ENCODE measurements at regions not wholly inside any gene's neighbourhood (a gene's known extent, or its start where the extent isn't known, plus 50 kb on each side); places are given as distances from the start of the nearest gene placed in this dataset.

- TF ChIP-seq CTCF (IDR thresholded peaks at IDR 0.05; ENCODE audit: low read depth, low read length): no peak
- DNase-seq (ENCODE audit: extremely low read depth, low read depth): no peak
These were observed 62.3 kb downstream of the UTRN start for GRCh38 chr6:144347448-144347759.

- no peak for TF ChIP-seq CTCF (IDR thresholded peaks at IDR 0.05; ENCODE audit: low read depth, low read length)
- no peak for DNase-seq (ENCODE audit: extremely low read depth, low read depth)
These were observed 62.8 kb downstream of the UTRN start for GRCh38 chr6:144347933-144348332.

- no peak for DNase-seq (ENCODE audit: extremely low read depth, low read depth)
- TF ChIP-seq CTCF (IDR thresholded peaks at IDR 0.05; ENCODE audit: low read depth, low read length): no peak
These were observed 64.8 kb downstream of the UTRN start for GRCh38 chr6:144349690-144350527.

GRCh38 chr6:144350528-144350880 lies 65.4 kb downstream of the UTRN start:
- no peak for DNase-seq (ENCODE audit: extremely low read depth, low read depth)
- TF ChIP-seq CTCF (IDR thresholded peaks at IDR 0.05; ENCODE audit: low read depth, low read length): no peak

- no peak for TF ChIP-seq CTCF (IDR thresholded peaks at IDR 0.05; ENCODE audit: low read depth, low read length)
- no peak for DNase-seq (ENCODE audit: extremely low read depth, low read depth)
These were observed 66.4 kb downstream of the UTRN start for GRCh38 chr6:144351379-144352127.

GRCh38 chr6:144352331-144352730 lies 67.2 kb downstream of the UTRN start:
- no peak for DNase-seq (ENCODE audit: extremely low read depth, low read depth)
- no peak for TF ChIP-seq CTCF (IDR thresholded peaks at IDR 0.05; ENCODE audit: low read depth, low read length)

GRCh38 chr6:144353871-144354314 lies 68.8 kb downstream of the UTRN start:
- no peak for TF ChIP-seq CTCF (IDR thresholded peaks at IDR 0.05; ENCODE audit: low read depth, low read length)
- DNase-seq (ENCODE audit: extremely low read depth, low read depth): no peak

Data from AG09319 (cell line).